Calu3 (cell line): ENCODE measurements at regions not wholly inside any gene's neighbourhood (a gene's known extent, or its start where the extent isn't known, plus 50 kb on each side); places are given as distances from the start of the nearest gene placed in this dataset.

Experiments used
- BruUV-seq: library from RNA; stranded (reverse); fragments of 400-500 nt; replicated peaks from 2 replicates; lab custom pipeline; 2021; lab: Mats Ljungman, UMichigan
- CTCF ChIA-PET: fragments of 300-600 bp; sonication (Branson Sonifier 250); formaldehyde crosslinking; loops from one replicate; lab custom pipeline; 2022; ENCODE audit warnings: antibody characterized with exemption; lab: Charles Lee
- DNase-seq: peaks from one replicate; pipeline ENCODE4 v3.0.0; 2022
- H3K27ac Mint-ChIP-seq: one replicate; pipeline ENCODE4 v1.8.0; 2022; ENCODE audit warnings: mixed read lengths; ENCODE audit not compliant: unreplicated experiment
- H3K27me3 Mint-ChIP-seq: one replicate; pipeline ENCODE4 v1.8.0; 2022; ENCODE audit warnings: mixed read lengths; ENCODE audit not compliant: unreplicated experiment
- H3K36me3 Mint-ChIP-seq: one replicate; pipeline ENCODE4 v1.8.0; 2022; ENCODE audit warnings: mild to moderate bottlenecking, moderate library complexity, mixed read lengths; ENCODE audit not compliant: insufficient read depth, unreplicated experiment
- H3K4me1 Mint-ChIP-seq: one replicate; pipeline ENCODE4 v1.8.0; 2022; ENCODE audit warnings: mild to moderate bottlenecking, low read depth, mixed read lengths; ENCODE audit not compliant: unreplicated experiment
- H3K4me3 Mint-ChIP-seq: one replicate; pipeline ENCODE4 v1.8.0; 2022; ENCODE audit warnings: mild to moderate bottlenecking, low read depth, moderate library complexity, mixed read lengths; ENCODE audit not compliant: unreplicated experiment
- H3K9me3 Mint-ChIP-seq: one replicate; pipeline ENCODE4 v1.8.0; 2022; ENCODE audit warnings: low read depth, mixed read lengths; ENCODE audit not compliant: unreplicated experiment
- CTCF ChIP-seq: fragments of 200-600 bp; IDR thresholded peaks from one replicate; pipeline ENCODE4 v1.8.0; 2022; ENCODE audit warnings: antibody characterized with exemption; ENCODE audit not compliant: unreplicated experiment
- intact Hi-C: fragments of 100-400 bp; cut with micrococcal nuclease; formaldehyde crosslinking; loops from one replicate; pipeline ENCODE4 v1.10.0; 2022; ENCODE audit not compliant: unreplicated experiment

DNA sequence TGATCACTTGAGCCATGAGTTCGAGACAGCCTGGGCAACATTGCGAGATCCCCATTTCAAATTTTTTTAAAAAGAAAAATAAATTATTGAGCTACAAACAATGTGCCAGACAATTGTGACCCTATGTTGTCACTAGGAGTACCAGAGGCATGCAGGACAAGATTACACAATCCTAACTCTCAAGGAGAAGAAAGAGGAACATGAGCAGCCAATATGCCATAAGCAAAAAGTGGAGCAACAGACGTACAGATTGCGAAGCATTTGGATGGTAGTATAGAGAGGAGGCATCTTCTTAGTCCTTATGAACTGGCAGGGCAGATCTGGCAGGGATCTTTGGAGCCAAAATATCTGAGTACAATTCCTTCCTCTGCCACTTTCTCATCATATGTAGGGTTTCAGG is 156.4 kb downstream of the OR2B2 start:
- intact Hi-C loops = loop anchor here (10.0 kb wide), 1 partner anchor 441 kb away; the partner anchor contains the start of gene POM121L2
- Mint-ChIP-seq H3K9me3 (no peaks in the 10 kb centered on the region), H3K27me3 (no peaks in the 10 kb centered on the region), H3K4me3 (no peak overlapping the region), H3K27ac (no peak overlapping the region), H3K36me3 (peaks cover 25% of the 10 kb centered on the region), H3K4me1 (peaks cover 33% of the 10 kb centered on the region)
- BruUV-seq = no TSS peak
- CTCF ChIA-PET = interaction anchor here (1.0 kb wide), 1 partner anchor 17 kb away, joined by 3 read pairs; no protein-coding TSS in a partner anchor
- no peak for TF ChIP-seq CTCF
- DNase-seq = no peak

- CTCF ChIA-PET = interaction anchor here (0.6 to 1.1 kb wide), 5 partner anchors 14 to 629 kb away, joined by 3 to 8 read pairs (median 4); a partner anchor contains a TSS
- no TSS peak for BruUV-seq
- H3K9me3 Mint-ChIP-seq = no peaks in the 10 kb centered on the region
- DNase-seq = no peak
- no peaks in the 10 kb centered on the region for H3K27me3 Mint-ChIP-seq
- no peak for TF ChIP-seq CTCF
- peaks cover 25% of the 10 kb centered on the region for H3K36me3 Mint-ChIP-seq
- peak overlapping the region; percentile 79 for H3K4me3 Mint-ChIP-seq
- H3K4me1 Mint-ChIP-seq = peaks cover 33% of the 10 kb centered on the region
- intact Hi-C loops = loop anchor here (5.0 to 10.0 kb wide), 6 partner anchors 137 to 718 kb away; partner anchors contain the start of gene POM121L2
- peak overlapping the region; percentile 88 for H3K27ac Mint-ChIP-seq
Observed at GRCh38 chr6:27754408-27754782, 157.8 kb downstream of the OR2B2 start.

- H3K4me1 Mint-ChIP-seq = peaks cover 33% of the 10 kb centered on the region
- intact Hi-C loops = loop anchor here (2.0 to 10.0 kb wide), 7 partner anchors 59 to 718 kb away; partner anchors contain the start of gene POM121L2
- peaks cover 25% of the 10 kb centered on the region for H3K36me3 Mint-ChIP-seq
- peak; percentile 87 for DNase-seq
- peak overlapping the region; percentile 79 for H3K4me3 Mint-ChIP-seq
- BruUV-seq = no TSS peak
- CTCF ChIA-PET = interaction anchor here (0.6 to 1.1 kb wide), 5 partner anchors 15 to 628 kb away, joined by 3 to 8 read pairs (median 4); a partner anchor contains a TSS
- H3K27me3 Mint-ChIP-seq = no peaks in the 10 kb centered on the region
- H3K9me3 Mint-ChIP-seq = no peaks in the 10 kb centered on the region
- TF ChIP-seq CTCF = no peak
- peak overlapping the region; percentile 88 for H3K27ac Mint-ChIP-seq
Observed at GRCh38 chr6:27753668-27754407, 158.4 kb downstream of the OR2B2 start.

DNA sequence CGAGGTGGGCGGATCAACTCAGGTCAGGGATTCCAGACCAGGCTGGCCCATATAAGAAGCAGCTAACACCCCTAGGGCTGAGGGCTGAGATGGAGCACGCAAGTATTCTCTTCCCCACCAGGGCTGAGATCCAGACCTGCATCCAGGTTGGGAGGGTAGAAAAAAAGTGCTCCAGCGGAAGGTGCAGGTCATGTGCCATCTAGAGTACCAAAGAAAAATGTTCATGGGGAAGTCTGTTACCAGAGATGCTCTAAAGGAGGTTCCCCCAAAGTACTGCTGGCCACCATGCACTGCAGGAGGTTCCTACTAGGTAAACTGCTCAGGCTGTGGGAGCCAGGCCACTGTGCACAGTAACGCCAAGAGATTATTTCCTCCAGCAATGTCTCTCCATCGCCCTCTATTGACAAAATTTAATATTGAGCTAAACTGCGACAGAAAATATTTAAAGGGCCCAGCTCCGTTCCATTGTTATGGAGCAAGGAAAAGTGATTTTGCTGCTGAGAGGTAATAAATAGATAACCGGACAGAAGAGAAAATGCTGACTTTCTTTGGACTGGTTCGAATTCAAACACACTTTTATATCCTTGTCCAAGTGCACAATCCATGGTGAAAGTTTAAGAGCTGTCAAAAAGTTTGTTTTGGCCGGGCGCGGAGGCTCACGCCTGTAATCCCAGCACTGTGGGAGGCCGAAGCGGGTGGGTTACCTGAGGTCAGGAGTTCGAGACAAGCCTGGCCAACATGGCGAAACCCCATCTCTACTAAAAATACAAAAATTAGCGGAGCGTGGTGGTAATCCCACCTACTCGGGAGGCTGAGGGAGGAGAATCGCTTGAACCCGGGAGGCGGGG is 159.9 kb downstream of the OR2B2 start:
- peaks cover 25% of the 10 kb centered on the region for H3K36me3 Mint-ChIP-seq
- CTCF ChIA-PET = interaction anchor here (0.6 to 1.7 kb wide), 38 partner anchors 13 to 619 kb away, joined by 3 to 34 read pairs (median 5); partner anchors contain the start of gene POM121L2
- H3K4me3 Mint-ChIP-seq = peak overlapping the region; percentile 87
- no peaks in the 10 kb centered on the region for H3K27me3 Mint-ChIP-seq
- peak; percentile 94 for TF ChIP-seq CTCF
- peak; percentile 67 for DNase-seq
- H3K9me3 Mint-ChIP-seq = no peaks in the 10 kb centered on the region
- intact Hi-C loops = loop anchor here (1.0 to 10.0 kb wide), 8 partner anchors 57 to 720 kb away; partner anchors contain the start of gene POM121L2
- BruUV-seq = TSS peak; percentile 91
- peak overlapping the region; percentile 88 for H3K27ac Mint-ChIP-seq
- H3K4me1 Mint-ChIP-seq = peaks cover 33% of the 10 kb centered on the region
